Stimulated activated CD4-positive, alpha-beta T cell treated with anti-CD3 and anti-CD28 coated beads, Interleukin-15, amount 100 ng/mL, for 48 hours (primary cell): ENCODE measurements at regions not wholly inside any gene's neighbourhood (a gene's known extent, or its start where the extent isn't known, plus 50 kb on each side); places are given as distances from the start of the nearest gene placed in this dataset.

ENCODE experiments used
- DNase-seq, 2 donors: peaks; one replicate each; pipeline ENCODE4 v3.0.0-alpha.2; 2020; ENCODE audit warnings: low read depth in 2 of 2

GRCh38 chr5:66469684-66470083 lies 126.5 kb upstream of the MAST4 start:
- DNase-seq, result no peak

- no peak for DNase-seq
Measured at GRCh38 chr5:66472010-66472409, 124.2 kb upstream of the MAST4 start.

- no peak for DNase-seq
Measured at GRCh38 chr5:66475731-66476130, 120.5 kb upstream of the MAST4 start.

- no peak for DNase-seq
Measured at GRCh38 chr5:66477596-66477995, 118.6 kb upstream of the MAST4 start.

DNA sequence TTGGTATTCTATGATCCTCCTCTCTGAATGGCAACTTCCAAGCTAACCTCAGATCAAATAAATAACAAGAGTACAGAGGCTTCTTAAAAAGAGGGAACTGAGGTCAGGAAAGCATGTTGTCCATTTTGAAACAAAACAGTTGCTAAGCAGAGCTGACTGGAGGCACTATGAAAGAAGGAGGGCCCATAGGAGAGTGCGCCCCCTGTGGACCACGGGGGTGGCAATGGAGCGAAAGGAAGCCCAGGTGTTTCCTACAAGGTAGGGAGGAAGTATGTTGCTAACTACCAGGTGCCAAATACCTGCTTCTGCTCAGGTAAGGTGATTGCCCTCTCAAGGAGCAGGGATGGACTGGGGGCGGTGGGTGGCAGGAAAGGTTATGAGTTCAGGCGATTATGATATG lies 101.8 kb upstream of the MAST4 start:
- DNase-seq, result no peak

GRCh38 chr5:66498791-66499207 lies 97.4 kb upstream of the MAST4 start:
- DNase-seq, result no peak

GRCh38 chr5:66503203-66503789 lies 92.9 kb upstream of the MAST4 start:
- no peak for DNase-seq

DNA sequence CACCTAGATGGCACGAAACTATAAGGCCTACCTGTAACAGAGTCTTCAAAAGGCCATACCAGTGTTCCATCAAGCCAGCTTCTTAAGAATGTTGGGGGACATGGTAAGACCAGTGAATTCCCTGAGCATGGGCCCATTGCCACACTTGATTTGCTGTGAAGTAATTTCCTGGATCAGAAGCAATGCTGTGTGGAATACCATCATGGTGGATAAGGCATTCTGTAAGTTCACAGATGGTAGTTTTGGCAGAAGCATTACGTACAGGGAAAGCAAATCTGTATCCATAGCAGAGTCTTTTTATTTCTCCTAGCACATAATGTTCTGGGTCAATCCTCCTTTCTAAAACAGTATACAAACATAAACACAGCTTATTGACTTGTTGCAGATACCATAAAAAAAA lies 89.1 kb upstream of the MAST4 start:
- DNase-seq, result no peak

GRCh38 chr5:66511491-66511890 lies 84.7 kb upstream of the MAST4 start:
- no peak for DNase-seq

- no peak for DNase-seq
Measured at GRCh38 chr5:66513130-66513529, 83.1 kb upstream of the MAST4 start.

GRCh38 chr5:66515209-66515608 lies 81.0 kb upstream of the MAST4 start:
- no peak for DNase-seq

- DNase-seq, result no peak
Measured at GRCh38 chr5:66516550-66516949, 79.6 kb upstream of the MAST4 start.

- DNase-seq, result no peak
Measured at GRCh38 chr5:66517351-66517750, 78.8 kb upstream of the MAST4 start.

GRCh38 chr5:66518052-66518451 lies 78.1 kb upstream of the MAST4 start:
- DNase-seq, result no peak

- no peak for DNase-seq
Measured at GRCh38 chr5:66518753-66519152, 77.4 kb upstream of the MAST4 start.

GRCh38 chr5:66519626-66520025 lies 76.6 kb upstream of the MAST4 start:
- DNase-seq, result no peak

- no peak for DNase-seq
Measured at GRCh38 chr5:66520854-66521253, 75.3 kb upstream of the MAST4 start.

GRCh38 chr5:66527478-66528035 lies 68.6 kb upstream of the MAST4 start:
- no peak for DNase-seq

DNA sequence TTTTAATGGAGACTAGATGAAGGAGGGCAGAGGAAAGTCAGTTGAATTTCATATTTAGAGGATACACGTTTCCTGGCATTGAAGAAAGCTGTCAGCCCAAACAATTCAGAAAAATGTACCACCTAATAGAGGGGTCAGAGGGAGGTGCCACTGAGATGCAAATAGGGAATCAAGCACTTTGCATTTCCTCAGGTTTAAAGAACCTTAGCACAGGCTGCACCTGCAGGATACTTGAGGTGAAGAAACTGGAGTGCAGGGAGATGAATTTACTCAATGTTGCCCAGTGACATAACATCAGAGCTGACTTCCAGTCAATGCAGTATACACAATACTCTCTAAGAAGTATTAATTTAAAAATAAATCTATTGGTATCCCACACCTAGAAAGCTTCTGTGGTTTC lies 67.0 kb upstream of the MAST4 start:
- no peak for DNase-seq

- DNase-seq, result no peak
Measured at GRCh38 chr5:66529704-66530103, 66.5 kb upstream of the MAST4 start.

GRCh38 chr5:66538126-66538525 lies 58.1 kb upstream of the MAST4 start:
- no peak for DNase-seq

GRCh38 chr5:66538531-66538930 lies 57.7 kb upstream of the MAST4 start:
- no peak for DNase-seq

DNA sequence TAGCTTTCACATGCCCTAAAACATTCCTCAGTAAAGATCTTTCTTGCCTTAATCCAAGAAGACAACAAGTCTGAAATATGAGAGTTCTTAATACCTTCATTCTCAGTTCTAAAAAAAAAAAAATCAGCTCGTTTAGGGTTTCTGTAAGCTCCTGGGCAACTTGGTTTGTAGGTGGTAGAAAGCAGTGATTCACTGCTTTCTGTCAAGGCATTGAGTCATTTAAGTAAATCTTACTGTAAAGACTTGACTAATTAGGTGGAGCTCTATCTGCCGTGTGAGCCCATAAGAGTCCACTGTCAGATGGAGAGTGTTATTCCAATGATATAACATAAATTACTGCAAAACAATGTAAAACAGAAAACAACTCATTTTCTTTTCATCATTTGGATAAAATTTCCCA lies 56.1 kb upstream of the MAST4 start:
- DNase-seq, result no peak

- no peak for DNase-seq
Measured at GRCh38 chr5:66542711-66543110, 53.5 kb upstream of the MAST4 start.
